PFSK-1 (cell line): ENCODE measurements at regions not wholly inside any gene's neighbourhood (a gene's known extent, or its start where the extent isn't known, plus 50 kb on each side); places are given as distances from the start of the nearest gene placed in this dataset.

ENCODE experiments used
- FOXP2 ChIP-seq: optimal IDR thresholded peaks from 2 replicates; pipeline ENCODE3; 2011; ENCODE audit warnings: borderline replicate concordance, control low read depth, inconsistent platforms; ENCODE audit not compliant: insufficient read depth; ENCODE audit errors: extremely low read length, extremely low read depth
- POLR2AphosphoS5 ChIP-seq: IDR thresholded peaks from 2 replicates; pipeline ENCODE4 v1.6.1; 2012; ENCODE audit warnings: low read depth, mild to moderate bottlenecking, control low read depth, low read length, moderate library complexity
- REST ChIP-seq, 2 experiments: IDR thresholded peaks; 2 replicates each; pipeline versions ENCODE4 v1.6.1 to v1.8.0; 2011 to 2012; ENCODE audit warnings: low read depth in 2 of 2, low read length in 2 of 2, control low read depth in 1 of 2, inconsistent platforms in 1 of 2, mild to moderate bottlenecking in 1 of 2, moderate library complexity in 1 of 2; ENCODE audit not compliant: insufficient read depth in 1 of 2
- SIN3A ChIP-seq: IDR thresholded peaks from 2 replicates; pipeline ENCODE4 v1.6.1; 2012; ENCODE audit warnings: mild to moderate bottlenecking, low read length, moderate library complexity, borderline replicate concordance; ENCODE audit not compliant: insufficient read depth
- TAF1 ChIP-seq: IDR thresholded peaks from 2 replicates; pipeline ENCODE4 v1.6.1; 2012; ENCODE audit warnings: low read length, control low read depth, borderline replicate concordance; ENCODE audit not compliant: insufficient read depth

DNA sequence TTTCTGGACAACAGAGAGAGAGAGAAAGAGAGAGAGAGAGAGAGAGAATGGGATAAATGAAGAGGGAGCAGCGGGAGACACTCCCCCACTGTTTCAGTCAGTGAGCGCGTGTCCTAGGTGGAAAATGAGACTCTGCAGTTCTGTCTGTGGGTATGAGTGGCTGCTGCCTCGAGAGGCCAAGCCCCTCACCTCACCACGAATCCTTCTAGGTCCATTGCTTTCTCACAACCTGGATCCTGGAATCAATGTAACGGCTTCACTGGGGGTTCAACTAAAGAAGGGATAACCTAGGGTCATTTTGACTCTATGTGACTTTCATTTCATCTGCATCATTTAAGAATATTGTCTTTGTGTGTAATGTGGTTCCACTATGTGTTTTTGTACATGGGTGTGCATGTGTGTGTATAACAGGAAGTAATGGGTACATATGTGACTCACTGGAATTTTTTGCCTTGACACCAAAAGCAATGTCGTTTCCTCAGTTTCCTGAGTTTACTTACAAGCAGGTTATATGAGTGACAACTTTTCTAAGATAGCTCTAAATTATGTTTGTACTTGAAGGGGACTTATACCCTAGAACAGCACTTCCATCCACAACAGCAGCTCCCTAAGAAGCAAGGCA, 221.4 kb upstream of the TRIB2 start:
- no peak for TF ChIP-seq POLR2AphosphoS5
- TF ChIP-seq SIN3A, result no peak
- TF ChIP-seq TAF1, result no peak
- no peak for TF ChIP-seq REST (IDR thresholded peaks at IDR 0.05; ENCODE audit: insufficient read depth in 1 of 2, low read depth in 2 of 2, low read length in 2 of 2)
- TF ChIP-seq FOXP2, result no peak

DNA sequence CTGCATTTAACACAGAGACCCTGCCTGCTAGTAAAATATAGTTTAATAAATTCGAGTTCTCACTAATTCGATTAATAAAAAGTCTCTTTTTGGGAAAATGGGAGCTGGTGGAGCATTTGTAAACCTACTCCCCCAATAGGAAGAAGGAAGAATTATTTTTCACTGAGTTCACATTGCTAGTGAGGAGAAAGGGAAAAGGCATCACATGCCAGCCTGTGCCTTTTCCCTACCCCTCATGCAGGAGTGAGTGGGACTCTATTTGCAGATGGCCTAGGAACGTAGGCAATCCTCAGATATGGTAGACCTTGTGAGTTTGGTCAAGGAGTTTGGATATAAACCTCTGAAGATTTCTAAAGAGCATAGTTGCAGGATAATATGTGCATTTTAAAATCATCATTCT, 218.4 kb upstream of the TRIB2 start:
- TF ChIP-seq POLR2AphosphoS5 (no peak), TAF1 (no peak), REST (IDR thresholded peaks at IDR 0.05; ENCODE audit: insufficient read depth in 1 of 2, low read depth in 2 of 2, low read length in 2 of 2) (no peak), FOXP2 (no peak), SIN3A (no peak)

DNA sequence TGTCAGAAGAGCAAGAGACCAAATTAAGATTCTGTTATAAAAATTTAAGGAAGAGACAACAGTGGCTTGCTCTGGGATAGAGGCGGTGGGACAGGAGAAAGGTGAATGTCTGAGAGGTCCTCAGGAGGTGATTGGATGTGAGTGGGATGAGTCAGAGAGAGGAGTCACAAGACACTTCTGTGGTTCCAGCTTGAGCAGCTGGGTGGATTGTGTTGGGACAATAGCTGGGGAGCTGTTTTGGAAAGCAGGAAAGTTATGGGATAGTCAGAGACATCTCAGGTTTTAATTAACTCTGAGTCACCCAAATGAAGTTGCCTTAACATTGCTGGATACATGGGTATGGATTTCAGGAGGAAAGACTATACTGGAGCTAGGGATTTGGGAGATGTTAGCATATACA, 218.0 kb upstream of the TRIB2 start:
- no peak for TF ChIP-seq POLR2AphosphoS5
- no peak for TF ChIP-seq SIN3A
- no peak for TF ChIP-seq TAF1
- TF ChIP-seq FOXP2, result no peak
- no peak for TF ChIP-seq REST (IDR thresholded peaks at IDR 0.05; ENCODE audit: insufficient read depth in 1 of 2, low read depth in 2 of 2, low read length in 2 of 2)

DNA sequence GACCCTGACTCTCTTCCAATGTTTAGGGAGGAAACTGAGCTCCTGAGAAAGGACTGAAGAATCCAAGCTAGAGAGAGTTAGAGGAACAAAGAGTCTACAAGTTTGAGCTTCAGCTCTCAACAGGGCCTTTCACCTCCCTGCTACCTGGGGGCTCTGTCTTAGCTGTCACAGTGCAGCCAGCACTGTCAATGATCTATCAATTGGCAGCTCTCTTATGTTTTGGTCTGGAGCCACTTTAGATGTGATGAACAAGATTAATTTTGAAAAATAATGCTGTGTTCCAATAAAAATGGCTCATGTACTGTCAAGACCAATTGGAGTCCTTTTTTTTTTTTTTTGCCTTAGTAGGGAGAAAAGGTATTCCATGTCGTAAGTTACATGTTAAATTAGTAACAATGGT, 215.8 kb upstream of the TRIB2 start:
- no peak for TF ChIP-seq SIN3A
- no peak for TF ChIP-seq FOXP2
- no peak for TF ChIP-seq REST (IDR thresholded peaks at IDR 0.05; ENCODE audit: insufficient read depth in 1 of 2, low read depth in 2 of 2, low read length in 2 of 2)
- TF ChIP-seq POLR2AphosphoS5, result no peak
- no peak for TF ChIP-seq TAF1

DNA sequence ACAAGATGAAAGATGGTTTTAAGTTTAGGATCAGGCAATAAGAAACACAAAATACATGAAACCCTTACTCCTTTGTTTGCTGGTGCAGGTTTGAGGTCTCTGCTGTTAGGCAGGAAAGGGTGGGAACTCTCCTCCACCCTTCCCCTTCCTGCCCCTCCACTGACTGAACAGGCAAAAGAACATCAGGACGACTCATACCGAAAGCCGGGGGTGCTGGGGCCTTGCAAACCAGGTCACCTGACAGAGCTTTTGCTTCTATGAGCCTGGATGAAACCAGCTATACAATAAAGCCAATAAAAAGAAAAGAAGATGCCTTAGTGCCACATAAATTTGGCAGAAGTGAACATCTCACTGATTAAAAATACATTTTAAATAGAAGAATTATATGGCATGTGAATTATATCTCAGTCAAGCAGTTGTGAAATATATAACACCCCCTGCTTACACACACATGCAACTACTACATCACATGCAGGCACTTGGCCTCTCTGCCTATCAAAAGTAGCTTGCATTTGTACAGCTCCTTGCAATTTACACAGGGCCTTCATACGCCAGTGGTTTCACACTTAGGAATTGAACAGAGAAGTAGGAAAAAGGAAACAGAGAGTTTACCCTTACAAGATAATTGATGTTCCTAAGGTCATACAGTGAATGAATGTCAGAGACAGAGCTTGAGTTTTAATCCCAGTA, 215.1 kb upstream of the TRIB2 start:
- TF ChIP-seq POLR2AphosphoS5, result no peak
- TF ChIP-seq SIN3A, result no peak
- TF ChIP-seq TAF1, result no peak
- TF ChIP-seq FOXP2, result no peak
- no peak for TF ChIP-seq REST (IDR thresholded peaks at IDR 0.05; ENCODE audit: insufficient read depth in 1 of 2, low read depth in 2 of 2, low read length in 2 of 2)
